GM12864 (cell line): ENCODE measurements at regions not wholly inside any gene's neighbourhood (a gene's known extent, or its start where the extent isn't known, plus 50 kb on each side); places are given as distances from the start of the nearest gene placed in this dataset.

Experiments
- DNase-seq: peaks from one replicate; pipeline ENCODE4 v3.0.0-alpha.2; 2011; ENCODE audit warnings: low read depth
- H3K4me3 ChIP-seq: 2 replicates; pipeline ENCODE4 v1.5.1; 2011; ENCODE audit warnings: mild to moderate bottlenecking, low read depth, low read length, control low read depth
- CTCF ChIP-seq: IDR thresholded peaks from 2 replicates; pipeline ENCODE4 v1.5.1; 2011; ENCODE audit warnings: low read depth, mild to moderate bottlenecking, moderate library complexity, low read length, control low read depth, inconsistent platforms; ENCODE audit errors: missing control alignments

GRCh38 chr5:58133631-58134296 lies 326.1 kb downstream of the PLK2 start:
- DNase-seq: no peak
- H3K4me3 ChIP-seq: no peak overlapping the region
- no peak for TF ChIP-seq CTCF

- no peak for TF ChIP-seq CTCF
- DNase-seq: no peak
Measured at GRCh38 chr5:58133216-58133615, 326.7 kb downstream of the PLK2 start.

DNA sequence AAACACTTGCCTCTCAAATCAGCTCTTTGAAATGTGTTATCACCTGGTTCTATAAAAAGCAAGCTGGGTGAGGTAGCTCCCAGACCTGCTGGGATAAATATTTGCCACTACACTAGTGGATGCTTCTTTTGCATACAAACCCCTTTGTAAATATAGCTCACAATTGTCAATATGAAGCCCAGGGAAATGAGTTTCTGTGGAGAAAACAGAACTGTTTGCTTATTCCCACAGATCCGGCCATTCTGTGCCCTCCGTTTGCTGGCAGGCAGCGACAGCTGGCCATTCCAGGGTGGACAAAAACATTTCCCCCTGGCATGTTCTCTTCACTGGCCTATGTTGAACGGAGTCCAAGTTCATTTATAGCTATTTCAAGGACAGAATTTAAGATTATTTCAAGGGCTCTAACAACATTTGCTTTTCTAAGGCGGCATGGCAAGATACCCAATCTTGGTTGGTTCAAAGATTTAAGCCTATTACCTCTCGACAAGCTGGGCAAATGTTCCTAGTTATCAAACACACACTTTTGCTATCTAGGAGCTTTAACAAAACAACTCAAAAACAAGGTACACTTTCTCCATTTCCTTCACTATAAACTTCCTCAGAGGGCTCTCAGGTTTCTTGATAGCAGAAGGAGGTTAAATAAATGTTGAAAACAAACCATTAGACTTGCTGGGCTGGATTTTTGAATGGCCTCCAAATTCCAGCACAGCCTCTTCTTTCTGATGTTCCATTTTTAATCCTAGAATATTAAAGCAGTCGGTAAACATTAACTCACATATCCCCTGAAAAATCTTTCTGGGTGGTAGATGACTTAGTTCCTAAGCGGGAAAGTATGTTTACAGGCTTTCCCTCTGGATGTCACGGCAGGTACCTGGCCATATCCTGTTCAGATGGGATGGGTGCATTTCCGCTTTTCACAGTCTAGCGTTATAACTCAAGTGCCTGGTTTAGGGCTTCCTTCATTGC lies 332.3 kb downstream of the PLK2 start:
- H3K4me3 ChIP-seq: no peak overlapping the region
- no peak for DNase-seq
- TF ChIP-seq CTCF: no peak

More at GRCh38 chr5:58133216-58133615, 326.7 kb downstream of the PLK2 start:
- H3K4me3 ChIP-seq: no peak overlapping the region

- DNase-seq: no peak
- H3K4me3 ChIP-seq: no peak overlapping the region
- TF ChIP-seq CTCF: no peak
Measured at GRCh38 chr5:58123501-58123900, 336.4 kb downstream of the PLK2 start.

DNA sequence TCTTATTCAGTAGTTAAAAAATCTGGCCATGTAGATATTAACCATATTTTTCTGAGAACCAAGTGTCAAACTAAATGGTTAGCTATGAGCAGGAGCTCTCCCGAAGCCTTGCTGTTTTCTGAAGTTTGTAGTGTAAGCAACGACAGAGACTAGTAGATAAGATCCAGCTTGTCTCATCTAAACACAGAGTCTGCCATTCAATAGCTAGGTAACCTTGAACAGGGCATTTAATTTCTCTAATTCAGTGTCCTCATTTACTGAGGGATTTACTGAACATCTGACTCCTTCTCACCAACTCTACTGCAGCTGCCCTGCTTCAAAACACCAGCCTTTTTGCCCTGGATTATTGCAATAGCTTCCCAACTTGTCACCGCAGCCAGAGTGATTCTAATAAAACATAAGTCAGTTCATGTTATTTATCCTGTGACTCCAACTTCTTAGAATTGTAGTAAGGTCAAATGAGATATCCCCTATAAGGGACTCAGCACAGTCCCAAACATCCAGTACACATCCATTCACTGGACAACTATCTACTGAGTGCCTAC lies 337.0 kb downstream of the PLK2 start:
- no peak for TF ChIP-seq CTCF
- no peak overlapping the region for H3K4me3 ChIP-seq
- DNase-seq: no peak

GRCh38 chr5:58122157-58122556 lies 337.7 kb downstream of the PLK2 start:
- no peak overlapping the region for H3K4me3 ChIP-seq
- TF ChIP-seq CTCF: no peak
- DNase-seq: no peak
